ENCODE measurements at regions not wholly inside any gene's neighbourhood (a gene's known extent, or its start where the extent isn't known, plus 50 kb on each side); places are given as distances from the start of the nearest gene placed in this dataset.

GRCh38 chr3:30471066-30471465 lies 135.3 kb upstream of the TGFBR2 start:
- Histone ChIP-seq H3K79me2 (ENCODE audit: control insufficient read depth, insufficient read depth, low read length) (no peaks in the 10 kb centered on the region), H2BK5ac (ENCODE audit: low read length) (no peak overlapping the region), H2BK15ac (replicated peaks; ENCODE audit: low read depth) (no peak overlapping the region), H4K8ac (ENCODE audit: low read depth, low read length) (no peak overlapping the region), H3K4ac (ENCODE audit: low read depth, low read length) (no peak overlapping the region), H2AK5ac (ENCODE audit: low read length) (no peak overlapping the region), H3K4me1 (ENCODE audit: control insufficient read depth, low read depth, low read length) (no peaks in the 10 kb centered on the region), H3K56ac (ENCODE audit: low read length) (no peak overlapping the region), H3K23ac (ENCODE audit: low read length) (no peak overlapping the region), H3K79me1 (ENCODE audit: low read length) (no peaks in the 10 kb centered on the region), H3K27me3 (ENCODE audit: insufficient read depth, low read length, poor library complexity) (no peaks in the 10 kb centered on the region), H3K27ac (ENCODE audit: low read depth, low read length) (no peak overlapping the region), H3K4me2 (ENCODE audit: low read length) (no peak overlapping the region), H2BK120ac (ENCODE audit: low read depth, low read length) (no peak overlapping the region), H3K18ac (ENCODE audit: low read length) (no peak overlapping the region), H4K5ac (ENCODE audit: low read length) (no peak overlapping the region), H3K9ac (ENCODE audit: low read length) (no peak overlapping the region), H3K4me3 (ENCODE audit: low read length) (no peak overlapping the region), H3K36me3 (ENCODE audit: control insufficient read depth, insufficient read depth, low read length) (no peaks in the 10 kb centered on the region)
- no CpG with 5 or more reads among the region's 2 CpGs for WGBS (ENCODE audit: extremely low coverage, insufficient coverage, low lambda C conversion rate)
- DNase-seq = no peak

- Histone ChIP-seq H3K9ac (ENCODE audit: low read length) (no peak overlapping the region), H3K36me3 (ENCODE audit: control insufficient read depth, insufficient read depth, low read length) (no peaks in the 10 kb centered on the region), H3K4ac (ENCODE audit: low read depth, low read length) (no peak overlapping the region), H3K18ac (ENCODE audit: low read length) (no peak overlapping the region), H3K79me2 (ENCODE audit: control insufficient read depth, insufficient read depth, low read length) (no peaks in the 10 kb centered on the region), H3K27me3 (ENCODE audit: insufficient read depth, low read length, poor library complexity) (no peaks in the 10 kb centered on the region), H3K56ac (ENCODE audit: low read length) (no peak overlapping the region), H2BK15ac (replicated peaks; ENCODE audit: low read depth) (no peak overlapping the region), H3K4me3 (ENCODE audit: low read length) (no peak overlapping the region), H2BK120ac (ENCODE audit: low read depth, low read length) (no peak overlapping the region), H3K4me1 (ENCODE audit: control insufficient read depth, low read depth, low read length) (no peaks in the 10 kb centered on the region), H3K79me1 (ENCODE audit: low read length) (no peaks in the 10 kb centered on the region), H2BK5ac (ENCODE audit: low read length) (no peak overlapping the region), H3K4me2 (ENCODE audit: low read length) (no peak overlapping the region), H4K8ac (ENCODE audit: low read depth, low read length) (no peak overlapping the region), H4K5ac (ENCODE audit: low read length) (no peak overlapping the region), H3K27ac (ENCODE audit: low read depth, low read length) (no peak overlapping the region), H2AK5ac (ENCODE audit: low read length) (no peak overlapping the region), H3K23ac (ENCODE audit: low read length) (no peak overlapping the region)
- DNase-seq = no peak
These were observed 134.5 kb upstream of the TGFBR2 start for GRCh38 chr3:30471796-30472489.

- no peaks in the 10 kb centered on the region for H3K79me2 ChIP-seq (ENCODE audit: control insufficient read depth, insufficient read depth, low read length)
- no peak overlapping the region for H3K56ac ChIP-seq (ENCODE audit: low read length)
- no peaks in the 10 kb centered on the region for H3K79me1 ChIP-seq (ENCODE audit: low read length)
- no peak overlapping the region for H3K27ac ChIP-seq (ENCODE audit: low read depth, low read length)
- no peak overlapping the region for H3K9ac ChIP-seq (ENCODE audit: low read length)
- no peak overlapping the region for H3K4ac ChIP-seq (ENCODE audit: low read depth, low read length)
- no peak overlapping the region for H2AK5ac ChIP-seq (ENCODE audit: low read length)
- no peak overlapping the region for H2BK5ac ChIP-seq (ENCODE audit: low read length)
- H3K4me3 ChIP-seq (ENCODE audit: low read length) = no peak overlapping the region
- WGBS (ENCODE audit: extremely low coverage, insufficient coverage, low lambda C conversion rate) = no CpG with 5 or more reads among the region's 3 CpGs
- H3K27me3 ChIP-seq (ENCODE audit: insufficient read depth, low read length, poor library complexity) = no peaks in the 10 kb centered on the region
- no peaks in the 10 kb centered on the region for H3K4me1 ChIP-seq (ENCODE audit: control insufficient read depth, low read depth, low read length)
- H2BK15ac ChIP-seq (replicated peaks; ENCODE audit: low read depth) = no peak overlapping the region
- H3K36me3 ChIP-seq (ENCODE audit: control insufficient read depth, insufficient read depth, low read length) = no peaks in the 10 kb centered on the region
- H2BK120ac ChIP-seq (ENCODE audit: low read depth, low read length) = no peak overlapping the region
- H3K4me2 ChIP-seq (ENCODE audit: low read length) = no peak overlapping the region
- no peak overlapping the region for H3K23ac ChIP-seq (ENCODE audit: low read length)
- no peak overlapping the region for H3K18ac ChIP-seq (ENCODE audit: low read length)
- DNase-seq = no peak
- H4K8ac ChIP-seq (ENCODE audit: low read depth, low read length) = no peak overlapping the region
- H4K5ac ChIP-seq (ENCODE audit: low read length) = no peak overlapping the region
These were observed 132.9 kb upstream of the TGFBR2 start for GRCh38 chr3:30473374-30474051.

- DNase-seq = no peak
- Histone ChIP-seq H3K9ac (ENCODE audit: low read length) (no peak overlapping the region), H2BK5ac (ENCODE audit: low read length) (no peak overlapping the region), H3K4me3 (ENCODE audit: low read length) (no peak overlapping the region), H3K18ac (ENCODE audit: low read length) (no peak overlapping the region), H4K8ac (ENCODE audit: low read depth, low read length) (no peak overlapping the region), H3K27ac (ENCODE audit: low read depth, low read length) (no peak overlapping the region), H3K27me3 (ENCODE audit: insufficient read depth, low read length, poor library complexity) (no peaks in the 10 kb centered on the region), H3K4me2 (ENCODE audit: low read length) (no peak overlapping the region), H2BK15ac (replicated peaks; ENCODE audit: low read depth) (no peak overlapping the region), H3K23ac (ENCODE audit: low read length) (no peak overlapping the region), H3K79me2 (ENCODE audit: control insufficient read depth, insufficient read depth, low read length) (no peaks in the 10 kb centered on the region), H3K56ac (ENCODE audit: low read length) (no peak overlapping the region), H2AK5ac (ENCODE audit: low read length) (no peak overlapping the region), H2BK120ac (ENCODE audit: low read depth, low read length) (no peak overlapping the region), H3K36me3 (ENCODE audit: control insufficient read depth, insufficient read depth, low read length) (no peaks in the 10 kb centered on the region), H4K5ac (ENCODE audit: low read length) (no peak overlapping the region), H3K4ac (ENCODE audit: low read depth, low read length) (no peak overlapping the region), H3K4me1 (ENCODE audit: control insufficient read depth, low read depth, low read length) (no peaks in the 10 kb centered on the region), H3K79me1 (ENCODE audit: low read length) (no peaks in the 10 kb centered on the region)
- no CpG with 5 or more reads among the region's 1 CpG for WGBS (ENCODE audit: extremely low coverage, insufficient coverage, low lambda C conversion rate)
These were observed 132.0 kb upstream of the TGFBR2 start for GRCh38 chr3:30474371-30474770.

- H3K23ac ChIP-seq (ENCODE audit: low read length) = no peak overlapping the region
- no peaks in the 10 kb centered on the region for H3K36me3 ChIP-seq (ENCODE audit: control insufficient read depth, insufficient read depth, low read length)
- H2BK15ac ChIP-seq (replicated peaks; ENCODE audit: low read depth) = no peak overlapping the region
- no peak overlapping the region for H3K9ac ChIP-seq (ENCODE audit: low read length)
- H3K27me3 ChIP-seq (ENCODE audit: insufficient read depth, low read length, poor library complexity) = no peaks in the 10 kb centered on the region
- H4K8ac ChIP-seq (ENCODE audit: low read depth, low read length) = no peak overlapping the region
- H3K79me2 ChIP-seq (ENCODE audit: control insufficient read depth, insufficient read depth, low read length) = no peaks in the 10 kb centered on the region
- H3K27ac ChIP-seq (ENCODE audit: low read depth, low read length) = no peak overlapping the region
- H3K4ac ChIP-seq (ENCODE audit: low read depth, low read length) = no peak overlapping the region
- no peak overlapping the region for H3K4me3 ChIP-seq (ENCODE audit: low read length)
- peak; percentile 4 for DNase-seq
- H3K79me1 ChIP-seq (ENCODE audit: low read length) = no peaks in the 10 kb centered on the region
- no peak overlapping the region for H3K18ac ChIP-seq (ENCODE audit: low read length)
- no peak overlapping the region for H2BK120ac ChIP-seq (ENCODE audit: low read depth, low read length)
- WGBS (ENCODE audit: extremely low coverage, insufficient coverage, low lambda C conversion rate) = no CpG with 5 or more reads among the region's 5 CpGs
- no peak overlapping the region for H3K56ac ChIP-seq (ENCODE audit: low read length)
- no peaks in the 10 kb centered on the region for H3K4me1 ChIP-seq (ENCODE audit: control insufficient read depth, low read depth, low read length)
- no peak overlapping the region for H2AK5ac ChIP-seq (ENCODE audit: low read length)
- H3K4me2 ChIP-seq (ENCODE audit: low read length) = no peak overlapping the region
- H4K5ac ChIP-seq (ENCODE audit: low read length) = no peak overlapping the region
- H2BK5ac ChIP-seq (ENCODE audit: low read length) = no peak overlapping the region
These were observed 131.2 kb upstream of the TGFBR2 start for GRCh38 chr3:30475038-30475808.

Data from mesendoderm (in vitro differentiated cells).